ENCODE measurements at regions not wholly inside any gene's neighbourhood (a gene's known extent, or its start where the extent isn't known, plus 50 kb on each side); places are given as distances from the start of the nearest gene placed in this dataset.

- TF ChIP-seq CTCF (IDR thresholded peaks at IDR 0.05; ENCODE audit: low read length) (no peak), EZH2 (IDR thresholded peaks at IDR 0.05; ENCODE audit: borderline replicate concordance, low read length) (no peak)
Measured at GRCh38 chr12:94001691-94002090, 146.7 kb upstream of the PLXNC1 start.
